ENCODE measurements at regions not wholly inside any gene's neighbourhood (a gene's known extent, or its start where the extent isn't known, plus 50 kb on each side); places are given as distances from the start of the nearest gene placed in this dataset.
"Not testable (repeated sequence)": the region's sequence is repeated elsewhere in the genome, so short reads cannot be mapped to it uniquely, and the experiment has no call there.

- no peak for DNase-seq
Measured at GRCh38 chr14:29982171-29982570, 54.5 kb upstream of the PRKD1 start.

- DNase-seq, result no peak
Measured at GRCh38 chr14:29982993-29983392, 55.3 kb upstream of the PRKD1 start.

- not testable (repeated sequence) for DNase-seq
Measured at GRCh38 chr14:29990344-29990857, 62.8 kb upstream of the PRKD1 start.

GRCh38 chr14:29990993-29991392 is 63.3 kb upstream of the PRKD1 start:
- no peak for DNase-seq

- no peak for DNase-seq
Measured at GRCh38 chr14:29993143-29993542, 65.5 kb upstream of the PRKD1 start.

- DNase-seq, result no peak
Measured at GRCh38 chr14:29999013-29999539, 71.4 kb upstream of the PRKD1 start.

GRCh38 chr14:30002859-30003258 is 75.2 kb upstream of the PRKD1 start:
- no peak for DNase-seq

GRCh38 chr14:30005114-30005808 is 77.6 kb upstream of the PRKD1 start:
- DNase-seq, result peak; percentile 47 to 85 (median 72)

GRCh38 chr14:30006695-30007094 is 79.0 kb upstream of the PRKD1 start:
- peak in 1 of 3 experiments; percentile 24 for DNase-seq

- DNase-seq, result no peak
Measured at GRCh38 chr14:30015489-30015888, 87.8 kb upstream of the PRKD1 start.

- peak in 1 of 3 experiments; percentile 17 for DNase-seq
Measured at GRCh38 chr14:30016002-30016401, 88.4 kb upstream of the PRKD1 start.

- DNase-seq, result no peak
Measured at GRCh38 chr14:30017370-30017993, 89.8 kb upstream of the PRKD1 start.

- DNase-seq, result peak in 2 of 3 experiments; percentile 27 to 77
Measured at GRCh38 chr14:30020271-30020670, 92.6 kb upstream of the PRKD1 start.

GRCh38 chr14:30020687-30021086 is 93.0 kb upstream of the PRKD1 start:
- no peak for DNase-seq

GRCh38 chr14:30023350-30023749 is 95.7 kb upstream of the PRKD1 start:
- DNase-seq, result not testable (repeated sequence)

- DNase-seq, result peak; percentile 64 to 99 (median 86)
Measured at GRCh38 chr14:30034152-30034551, 106.5 kb upstream of the PRKD1 start.

GRCh38 chr14:30035361-30035760 is 107.7 kb upstream of the PRKD1 start:
- peak in 2 of 3 experiments; percentile 37 to 89 for DNase-seq

- no peak for DNase-seq
Measured at GRCh38 chr14:30045720-30046119, 118.1 kb upstream of the PRKD1 start.

GRCh38 chr14:30053103-30053502 is 125.5 kb upstream of the PRKD1 start:
- no peak for DNase-seq

- no peak for DNase-seq
Measured at GRCh38 chr14:30054201-30054600, 126.6 kb upstream of the PRKD1 start.

- DNase-seq, result no peak
Measured at GRCh38 chr14:30058401-30058800, 130.8 kb upstream of the PRKD1 start.

GRCh38 chr14:30063746-30064145 is 136.1 kb upstream of the PRKD1 start:
- DNase-seq, result no peak

GRCh38 chr14:30064454-30064853 is 136.8 kb upstream of the PRKD1 start:
- no peak for DNase-seq

GRCh38 chr14:30069536-30069935 is 141.9 kb upstream of the PRKD1 start:
- DNase-seq, result no peak

Data from NCI-H1417 (cell line).